ENCODE measurements at regions not wholly inside any gene's neighbourhood (a gene's known extent, or its start where the extent isn't known, plus 50 kb on each side); places are given as distances from the start of the nearest gene placed in this dataset.

DNA sequence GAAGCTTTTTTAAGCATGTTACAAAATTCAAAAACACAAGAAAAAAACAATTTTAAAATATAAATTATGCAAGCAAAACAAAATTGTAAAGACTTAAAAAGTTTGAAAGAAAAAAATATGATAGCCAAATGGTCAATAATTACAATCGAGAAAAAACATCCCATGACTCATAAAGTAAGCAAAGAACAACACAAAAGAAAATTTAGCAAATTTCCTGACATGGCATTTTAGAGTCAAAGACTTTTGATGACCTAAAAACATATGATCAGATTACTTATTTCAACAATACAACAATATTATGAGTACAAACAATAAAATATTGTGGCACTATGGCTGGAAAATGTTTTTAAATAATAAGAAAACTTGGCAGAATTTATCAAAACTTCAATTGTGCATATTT lies 312.1 kb upstream of the MEOX2 start:
- DNase-seq = no peak

DNA sequence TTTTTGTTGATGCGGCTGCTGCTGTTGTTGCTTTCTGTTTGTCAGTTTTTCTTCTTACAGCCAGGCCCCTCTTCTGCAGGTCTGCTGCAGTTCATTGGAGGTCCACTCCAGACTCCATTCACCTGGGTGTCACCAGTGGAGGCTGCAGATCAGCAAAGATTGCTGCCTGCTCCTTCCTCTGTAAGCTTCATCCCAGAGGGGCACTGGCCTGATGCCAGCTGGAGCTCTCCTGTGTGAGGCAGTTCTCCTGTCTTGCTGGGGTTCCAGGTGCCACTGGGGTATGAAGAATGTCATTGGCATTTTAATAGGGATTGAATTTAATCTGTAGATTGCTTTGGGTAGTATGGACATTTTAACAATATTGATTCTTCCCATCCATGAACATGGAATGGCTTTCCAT lies 308.5 kb upstream of the MEOX2 start:
- DNase-seq = no peak

DNA sequence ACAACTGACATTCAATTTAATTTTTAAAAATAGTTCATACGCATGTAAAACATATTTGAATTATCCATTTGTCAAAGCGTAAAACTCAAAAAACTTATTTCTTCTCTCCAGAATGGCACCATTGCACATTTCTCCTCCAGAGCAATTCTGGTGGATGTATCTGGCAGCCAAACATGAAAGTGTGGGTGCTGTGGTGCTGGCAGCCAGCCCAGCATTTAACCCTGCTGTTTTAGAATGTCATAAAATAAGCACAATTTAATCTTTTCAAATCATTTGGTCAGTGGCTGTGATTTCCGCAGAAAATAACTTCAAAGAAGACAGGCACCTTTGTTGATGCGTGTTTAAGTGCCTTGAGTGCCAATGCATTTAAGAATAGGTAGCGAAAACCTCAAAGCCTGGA lies 302.7 kb upstream of the MEOX2 start:
- no peak for DNase-seq

DNA sequence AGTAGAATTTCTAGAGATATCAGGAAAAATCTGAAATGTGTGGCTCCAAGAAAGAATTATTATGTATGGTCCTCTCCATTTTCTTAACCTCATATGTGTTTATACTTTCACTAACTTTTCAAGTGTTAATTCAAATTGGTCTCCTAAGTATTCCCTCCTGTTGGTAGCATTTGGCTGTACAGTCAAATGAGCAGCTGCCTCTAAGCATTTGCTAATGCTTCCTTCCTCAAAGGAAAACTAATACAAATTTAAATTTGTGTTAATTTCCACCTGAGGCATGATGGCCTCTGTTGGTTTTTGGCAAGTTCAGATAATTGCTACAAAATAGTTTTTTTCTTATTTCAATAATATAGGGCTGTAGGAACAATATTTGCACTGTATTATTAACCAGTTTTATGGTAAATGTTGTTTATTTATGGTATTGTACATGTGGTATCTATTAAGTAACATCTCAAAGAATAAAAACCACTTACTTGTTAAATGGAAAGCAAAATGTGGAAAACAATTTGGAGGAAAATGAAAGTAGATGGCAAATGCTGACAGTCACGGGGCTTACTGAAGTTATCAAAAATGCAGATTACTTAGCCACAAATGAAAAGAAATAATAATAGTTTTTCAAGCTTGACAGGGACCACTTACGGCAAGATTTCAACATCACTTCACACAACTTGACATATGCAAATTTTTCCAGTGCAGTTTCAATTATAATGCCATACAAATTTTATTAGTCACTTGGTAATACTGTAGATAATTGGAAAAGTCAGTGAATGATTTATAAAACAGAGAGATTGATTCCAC lies 299.3 kb upstream of the MEOX2 start:
- no peak for DNase-seq

DNA sequence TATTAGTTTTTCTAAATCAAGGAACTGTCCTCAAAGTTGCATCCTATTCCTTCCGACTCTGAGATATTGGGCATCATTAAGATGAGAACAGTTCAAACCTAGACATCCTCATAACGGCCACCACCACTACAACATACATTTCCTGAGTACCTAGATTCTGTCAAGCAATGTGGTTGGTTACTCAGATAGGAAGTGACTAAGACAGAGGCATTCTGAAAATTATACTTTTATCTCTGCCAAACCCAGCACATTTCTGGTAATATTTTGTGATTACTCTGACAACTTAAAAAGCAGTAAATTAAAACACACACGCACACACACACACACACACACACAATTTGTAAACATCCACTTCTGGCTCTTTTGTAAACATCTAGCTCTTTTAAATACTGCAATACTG lies 291.2 kb upstream of the MEOX2 start:
- DNase-seq = no peak

- DNase-seq = peak; percentile 24
Observed at GRCh38 chr7:15972862-15973275, 286.4 kb upstream of the MEOX2 start.

- peak; percentile 24 for DNase-seq
Observed at GRCh38 chr7:15967551-15967950, 281.1 kb upstream of the MEOX2 start.

DNA sequence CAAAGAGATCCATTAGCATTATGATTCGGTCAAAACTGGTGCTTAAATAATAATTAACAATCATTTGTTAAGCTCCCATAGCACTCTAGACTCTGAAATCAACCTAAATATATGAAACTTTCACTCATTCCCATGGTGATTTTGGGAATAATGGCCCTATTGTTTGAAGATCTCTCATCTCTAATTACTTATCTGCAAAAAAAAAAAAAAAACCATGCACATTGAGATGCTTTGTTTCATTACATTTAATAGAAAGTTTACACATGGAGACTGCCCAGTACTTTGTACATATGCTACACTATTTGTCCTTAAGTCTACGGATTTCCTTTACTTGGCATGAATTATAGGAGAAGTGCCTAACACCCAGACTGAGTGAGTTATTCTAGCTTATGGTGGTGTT lies 280.6 kb upstream of the MEOX2 start:
- DNase-seq = no peak

DNA sequence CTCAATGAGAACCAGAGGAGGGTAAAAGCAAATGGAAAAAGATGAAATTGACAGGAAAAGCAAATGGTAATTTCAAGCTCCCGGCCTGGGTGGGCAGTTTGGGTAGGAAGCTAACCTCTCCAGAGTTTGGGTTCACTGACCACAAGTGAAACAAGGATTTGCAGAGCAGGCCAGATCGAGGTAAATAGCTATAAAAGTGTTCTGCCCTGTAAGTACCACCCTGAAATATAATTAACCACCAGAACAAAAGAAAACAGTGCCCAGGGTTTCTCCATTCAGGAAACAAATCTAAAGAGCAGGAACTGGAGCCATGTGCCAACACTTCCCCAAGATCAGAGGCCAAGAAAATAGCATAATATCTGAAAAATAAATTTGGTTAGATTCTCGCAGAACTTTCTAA lies 276.7 kb upstream of the MEOX2 start:
- DNase-seq = no peak

DNA sequence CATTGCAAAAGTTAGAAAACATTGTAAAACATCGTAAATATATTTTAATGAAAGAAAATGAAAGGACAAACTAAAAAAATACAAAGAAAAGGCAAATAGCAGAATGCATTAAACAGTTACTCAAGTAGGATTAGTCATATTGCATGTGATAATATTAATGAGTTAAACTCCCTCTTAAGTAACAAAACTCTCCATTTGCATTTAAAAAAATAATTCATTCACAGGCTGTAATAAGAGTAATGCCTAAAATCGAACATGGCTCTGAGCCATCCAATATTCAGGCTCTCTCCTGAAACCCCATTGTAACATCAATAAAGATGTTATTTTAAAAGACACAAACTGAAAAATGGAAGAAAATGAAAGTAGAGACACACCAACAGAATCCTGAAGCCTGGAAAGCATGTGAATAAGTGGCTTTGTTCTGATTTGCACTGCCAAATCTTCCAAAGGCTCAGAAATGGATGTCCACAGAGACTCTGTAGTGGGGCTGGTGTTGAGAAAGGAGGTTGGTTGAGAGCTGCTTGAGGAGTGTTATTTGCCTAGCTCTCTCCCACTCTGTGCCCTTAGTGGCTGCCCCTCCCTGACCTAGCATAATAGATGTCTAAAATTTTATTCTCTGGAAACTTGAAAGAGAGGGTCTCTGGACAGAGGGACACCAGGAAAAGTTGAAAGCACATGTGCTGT lies 268.3 kb upstream of the MEOX2 start:
- DNase-seq = no peak

- no peak for DNase-seq
Observed at GRCh38 chr7:15950299-15950698, 263.8 kb upstream of the MEOX2 start.

GRCh38 chr7:15947754-15948153 lies 261.3 kb upstream of the MEOX2 start:
- DNase-seq = no peak

- DNase-seq = no peak
Observed at GRCh38 chr7:15938115-15938514, 251.6 kb upstream of the MEOX2 start.

GRCh38 chr7:15937571-15937970 lies 251.1 kb upstream of the MEOX2 start:
- no peak for DNase-seq

DNA sequence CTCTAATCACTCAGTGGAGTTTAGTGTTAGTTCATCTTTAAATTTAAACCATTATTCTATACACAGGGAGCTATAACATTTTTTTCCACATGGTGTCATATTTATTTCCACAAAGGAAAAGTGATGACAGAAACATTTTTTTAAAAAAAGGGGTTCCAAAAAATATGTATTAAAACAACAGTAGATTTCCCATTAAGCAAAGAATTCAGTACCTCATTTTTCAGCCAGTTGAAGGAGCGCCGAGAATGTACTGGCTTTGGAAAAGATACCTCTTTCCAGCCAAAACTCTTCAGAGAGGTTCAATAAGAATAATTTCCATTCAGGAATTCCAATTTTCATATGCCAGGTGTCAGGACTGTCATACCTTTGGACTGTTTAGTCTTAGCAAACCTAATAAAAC lies 250.5 kb upstream of the MEOX2 start:
- peak; percentile 77 for DNase-seq

DNA sequence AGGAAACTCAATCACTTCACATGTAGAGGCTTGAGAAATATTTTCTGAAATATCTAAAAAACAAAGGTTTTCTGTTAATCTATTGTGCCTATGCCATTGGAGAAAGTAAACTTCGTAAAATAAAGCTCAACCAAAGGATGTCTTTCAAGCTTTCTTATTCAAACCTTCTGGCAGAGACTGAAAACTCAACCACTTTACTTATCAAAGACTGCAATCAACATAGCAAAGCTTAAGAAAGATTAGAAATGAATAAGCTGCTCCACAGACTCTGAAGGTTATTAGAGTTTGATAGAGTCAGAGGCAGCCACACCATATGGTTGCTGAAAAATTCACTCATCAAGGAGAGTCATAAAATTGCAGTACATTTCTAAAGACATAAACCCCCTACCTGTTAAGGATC lies 245.8 kb upstream of the MEOX2 start:
- no peak for DNase-seq

DNA sequence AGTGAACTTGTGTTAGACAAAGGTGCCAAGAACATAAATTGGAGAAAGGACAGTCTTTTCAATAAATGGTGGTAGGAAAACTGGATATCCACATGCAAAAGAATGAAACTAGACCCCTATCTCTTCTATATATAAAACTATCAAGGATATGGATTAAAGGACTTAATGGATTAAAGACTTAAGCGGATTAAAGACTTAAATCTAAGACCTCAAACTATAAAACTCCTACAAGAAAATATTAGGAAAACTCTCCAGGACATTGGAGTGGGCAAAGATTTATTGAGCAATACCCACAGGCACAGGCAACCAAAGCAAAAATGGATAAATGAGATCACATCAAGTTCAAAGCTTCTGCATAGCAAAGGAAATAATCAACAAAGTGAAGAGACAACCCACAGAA lies 242.9 kb upstream of the MEOX2 start:
- no peak for DNase-seq

DNA sequence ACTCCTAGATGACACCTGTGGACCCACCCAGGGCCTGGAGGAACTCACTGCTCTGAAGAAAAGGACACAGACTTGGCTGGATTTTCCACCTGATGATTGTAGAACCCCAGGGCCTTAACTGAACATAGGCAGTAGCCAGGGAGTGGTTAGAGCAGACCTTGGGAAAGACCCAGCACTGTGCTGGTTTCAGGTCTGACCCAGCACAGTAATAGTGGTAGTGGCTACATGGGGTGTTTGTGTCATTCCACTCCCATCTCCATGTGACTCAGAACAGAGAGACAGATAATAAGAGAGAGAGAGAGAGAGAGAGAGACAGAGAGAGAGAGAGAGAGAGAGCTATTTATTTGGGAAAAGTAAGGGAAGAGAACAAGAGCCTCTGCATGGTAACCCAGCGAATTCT lies 239.1 kb upstream of the MEOX2 start:
- DNase-seq = no peak

GRCh38 chr7:15924910-15925309 lies 238.4 kb upstream of the MEOX2 start:
- no peak for DNase-seq

- no peak for DNase-seq
Observed at GRCh38 chr7:15922002-15922401, 235.5 kb upstream of the MEOX2 start.

DNA sequence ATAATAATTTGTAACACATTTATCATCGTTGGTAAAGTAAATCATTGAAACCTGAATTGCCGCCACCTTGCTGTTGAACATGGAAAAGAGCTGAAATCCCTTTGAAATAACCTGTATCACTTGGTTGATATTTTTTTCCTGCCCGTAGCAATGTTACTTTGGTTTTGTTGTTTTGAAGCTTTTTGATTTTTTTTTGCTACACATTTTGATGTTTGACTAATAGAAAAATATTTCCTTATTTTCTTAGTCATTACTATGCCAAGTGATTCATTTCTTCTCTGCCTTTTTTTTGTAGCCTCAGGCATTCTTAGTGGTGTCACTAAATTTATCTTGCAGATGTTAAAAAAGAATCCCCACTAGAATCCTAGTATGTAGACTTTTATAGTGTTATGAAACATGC lies 235.1 kb upstream of the MEOX2 start:
- DNase-seq = no peak

DNA sequence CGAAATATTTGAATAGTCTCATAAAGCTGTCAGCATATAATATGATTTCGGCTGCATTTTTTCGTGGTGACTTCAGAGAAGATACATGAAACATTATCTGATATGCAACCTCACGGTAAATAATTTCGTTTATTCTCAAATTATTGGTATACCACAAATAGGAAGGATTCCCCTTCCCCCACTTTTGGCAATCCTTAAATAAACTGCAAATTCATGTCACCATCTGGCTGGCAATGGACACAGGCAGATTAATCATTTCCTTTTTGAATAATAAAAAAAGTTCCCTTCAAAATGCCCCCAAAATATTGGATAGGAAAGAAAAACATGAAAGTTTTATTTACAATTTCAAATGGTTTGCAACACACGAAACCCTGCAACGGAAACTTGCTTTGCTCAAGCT lies 234.5 kb upstream of the MEOX2 start:
- no peak for DNase-seq

- peak; percentile 54 for DNase-seq
Observed at GRCh38 chr7:15916681-15917380, 230.3 kb upstream of the MEOX2 start.
